Endometrium (tissue), 2 donors: ENCODE measurements at regions not wholly inside any gene's neighbourhood (a gene's known extent, or its start where the extent isn't known, plus 50 kb on each side); places are given as distances from the start of the nearest gene placed in this dataset.

ENCODE experiments used
- FAIRE-seq: peaks from 2 replicates; lab custom pipeline; 2012; peaks lifted over from hg19 to GRCh38; lab: Jason Lieb, UNC
- donor health status: control.
- donor health status: control.

- FAIRE-seq, result no peak
These were observed 680.8 kb downstream of the CETN3 start for GRCh38 chr5:89728750-89729149.

- no peak for FAIRE-seq
These were observed 681.4 kb downstream of the CETN3 start for GRCh38 chr5:89728134-89728533.

- no peak for FAIRE-seq
These were observed 685.0 kb downstream of the CETN3 start for GRCh38 chr5:89724379-89725095.

- FAIRE-seq, result no peak
These were observed 685.6 kb downstream of the CETN3 start for GRCh38 chr5:89723907-89724306.

GRCh38 chr5:89722538-89722937 is 687.0 kb downstream of the CETN3 start:
- FAIRE-seq, result no peak

- no peak for FAIRE-seq
These were observed 687.6 kb downstream of the CETN3 start for GRCh38 chr5:89721931-89722330.

- no peak for FAIRE-seq
These were observed 688.2 kb downstream of the CETN3 start for GRCh38 chr5:89721353-89721752.

- no peak for FAIRE-seq
These were observed 697.3 kb downstream of the CETN3 start for GRCh38 chr5:89712134-89712700.

GRCh38 chr5:89711526-89711925 is 698.0 kb downstream of the CETN3 start:
- no peak for FAIRE-seq

- FAIRE-seq, result no peak
These were observed 699.5 kb downstream of the CETN3 start for GRCh38 chr5:89710006-89710405.

- FAIRE-seq, result no peak
These were observed 701.7 kb downstream of the CETN3 start for GRCh38 chr5:89707891-89708290.

- FAIRE-seq, result no peak
These were observed 702.8 kb downstream of the CETN3 start for GRCh38 chr5:89706731-89707130.

- no peak for FAIRE-seq
These were observed 705.7 kb downstream of the CETN3 start for GRCh38 chr5:89703817-89704216.

GRCh38 chr5:89698028-89698427 is 711.5 kb downstream of the CETN3 start:
- FAIRE-seq, result no peak

- no peak for FAIRE-seq
These were observed 712.0 kb downstream of the CETN3 start for GRCh38 chr5:89697581-89697980.

GRCh38 chr5:89695371-89695770 is 714.2 kb downstream of the CETN3 start:
- FAIRE-seq, result no peak

GRCh38 chr5:89694026-89694550 is 715.5 kb downstream of the CETN3 start:
- no peak for FAIRE-seq

- FAIRE-seq, result no peak
These were observed 719.2 kb downstream of the CETN3 start for GRCh38 chr5:89690331-89690730.

GRCh38 chr5:89686081-89686765 is 723.3 kb downstream of the CETN3 start:
- no peak for FAIRE-seq

- no peak for FAIRE-seq
These were observed 732.9 kb downstream of the CETN3 start for GRCh38 chr5:89676634-89677033.

GRCh38 chr5:89673019-89673418 is 736.5 kb downstream of the CETN3 start:
- no peak for FAIRE-seq

GRCh38 chr5:89668821-89669220 is 740.7 kb downstream of the CETN3 start:
- FAIRE-seq, result no peak

- no peak for FAIRE-seq
These were observed 747.1 kb downstream of the CETN3 start for GRCh38 chr5:89662499-89662898.
